Liver (tissue), 3 donors: ENCODE measurements at regions not wholly inside any gene's neighbourhood (a gene's known extent, or its start where the extent isn't known, plus 50 kb on each side); places are given as distances from the start of the nearest gene placed in this dataset.

Experiments
- CTCF ChIP-seq: fragments of 150-350 bp; IDR thresholded peaks from 2 replicates; pipeline ENCODE4 v1.5.1; 2017; ENCODE audit warnings: improper control_type of control experiment, low read depth, low read length; ENCODE audit not compliant: missing input control
- HNF4G ChIP-seq: IDR thresholded peaks from 2 replicates; pipeline ENCODE4 v1.6.1; 2016; ENCODE audit warnings: antibody characterized with exemption
- RAD21 ChIP-seq, 2 donors: IDR thresholded peaks; 2 replicates each; pipeline ENCODE4 v1.6.1; 2016; ENCODE audit warnings: antibody characterized with exemption in 2 of 2, mild to moderate bottlenecking in 2 of 2
- TAF1 ChIP-seq: conservative IDR thresholded peaks from 2 replicates; pipeline ENCODE4 v1.6.1; 2016; ENCODE audit warnings: antibody characterized with exemption, mild to moderate bottlenecking
- YY1 ChIP-seq: IDR thresholded peaks from 2 replicates; pipeline ENCODE4 v1.6.1; 2016; ENCODE audit warnings: antibody characterized with exemption, mild to moderate bottlenecking
- ZBTB33 ChIP-seq: IDR thresholded peaks from 2 replicates; pipeline ENCODE4 v1.6.1; 2016; ENCODE audit warnings: antibody characterized with exemption
- TF ChIP-seq, protein P1 (sequence below): IDR thresholded peaks from 2 replicates; pipeline ENCODE4 v1.6.1; 2016; ENCODE audit warnings: antibody characterized with exemption, mild to moderate bottlenecking
- donor health status: healthy.
- donor health status: healthy.

DNA sequence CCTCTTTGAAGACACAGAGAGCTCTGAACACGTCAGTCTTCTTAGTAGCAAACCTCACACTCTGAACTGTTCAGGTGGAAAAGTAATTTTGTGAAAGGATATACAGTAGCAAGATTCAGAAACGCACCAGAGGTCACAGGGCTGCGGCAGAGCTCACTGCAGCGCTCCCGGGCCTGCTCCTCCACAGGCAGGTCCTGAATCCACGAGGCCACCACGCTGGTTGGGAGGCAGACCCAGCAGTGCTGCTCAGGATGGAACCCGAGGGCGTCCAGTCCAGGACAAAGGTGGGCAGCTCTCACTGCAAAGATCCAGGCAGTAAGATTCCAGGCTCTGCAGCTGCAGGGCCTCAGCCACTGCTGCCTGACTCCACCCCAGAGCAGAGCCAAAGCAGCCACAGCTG lies 576.2 kb upstream of the SALL3 start:
- TF ChIP-seq HNF4G (no peak), CTCF (no peak), RAD21 (IDR thresholded peaks at IDR 0.05) (no peak), ZBTB33 (no peak), TAF1 (no peak), YY1 (no peak)
- TF ChIP-seq, protein P1, sequence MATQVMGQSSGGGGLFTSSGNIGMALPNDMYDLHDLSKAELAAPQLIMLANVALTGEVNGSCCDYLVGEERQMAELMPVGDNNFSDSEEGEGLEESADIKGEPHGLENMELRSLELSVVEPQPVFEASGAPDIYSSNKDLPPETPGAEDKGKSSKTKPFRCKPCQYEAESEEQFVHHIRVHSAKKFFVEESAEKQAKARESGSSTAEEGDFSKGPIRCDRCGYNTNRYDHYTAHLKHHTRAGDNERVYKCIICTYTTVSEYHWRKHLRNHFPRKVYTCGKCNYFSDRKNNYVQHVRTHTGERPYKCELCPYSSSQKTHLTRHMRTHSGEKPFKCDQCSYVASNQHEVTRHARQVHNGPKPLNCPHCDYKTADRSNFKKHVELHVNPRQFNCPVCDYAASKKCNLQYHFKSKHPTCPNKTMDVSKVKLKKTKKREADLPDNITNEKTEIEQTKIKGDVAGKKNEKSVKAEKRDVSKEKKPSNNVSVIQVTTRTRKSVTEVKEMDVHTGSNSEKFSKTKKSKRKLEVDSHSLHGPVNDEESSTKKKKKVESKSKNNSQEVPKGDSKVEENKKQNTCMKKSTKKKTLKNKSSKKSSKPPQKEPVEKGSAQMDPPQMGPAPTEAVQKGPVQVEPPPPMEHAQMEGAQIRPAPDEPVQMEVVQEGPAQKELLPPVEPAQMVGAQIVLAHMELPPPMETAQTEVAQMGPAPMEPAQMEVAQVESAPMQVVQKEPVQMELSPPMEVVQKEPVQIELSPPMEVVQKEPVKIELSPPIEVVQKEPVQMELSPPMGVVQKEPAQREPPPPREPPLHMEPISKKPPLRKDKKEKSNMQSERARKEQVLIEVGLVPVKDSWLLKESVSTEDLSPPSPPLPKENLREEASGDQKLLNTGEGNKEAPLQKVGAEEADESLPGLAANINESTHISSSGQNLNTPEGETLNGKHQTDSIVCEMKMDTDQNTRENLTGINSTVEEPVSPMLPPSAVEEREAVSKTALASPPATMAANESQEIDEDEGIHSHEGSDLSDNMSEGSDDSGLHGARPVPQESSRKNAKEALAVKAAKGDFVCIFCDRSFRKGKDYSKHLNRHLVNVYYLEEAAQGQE, result no peak
